Panc1 (cell line): ENCODE measurements at regions not wholly inside any gene's neighbourhood (a gene's known extent, or its start where the extent isn't known, plus 50 kb on each side); places are given as distances from the start of the nearest gene placed in this dataset.

Experiments
- ATAC-seq: fragments of 200-7000 bp; cut with Tn5 transposase; 2 replicates; pipeline ENCODE4 v1.9.1; 2020; ENCODE audit warnings: mild to moderate bottlenecking, moderate library complexity
- BruUV-seq: library from RNA; stranded (reverse); fragments of 400-500 nt; replicated peaks from 2 replicates; lab custom pipeline; 2021; lab: Mats Ljungman, UMichigan
- CTCF ChIA-PET: fragments of 300-600 bp; sonication (Branson Sonifier 250); formaldehyde crosslinking; loops from one replicate; lab custom pipeline; 2022; ENCODE audit warnings: antibody characterized with exemption; lab: Charles Lee
- POLR2A ChIA-PET: fragments of 300-600 bp; sonication (Branson Sonifier 250); formaldehyde crosslinking; loops from one replicate; lab custom pipeline; 2022; ENCODE audit warnings: antibody characterized with exemption; lab: Charles Lee
- DNase-seq: peaks from one replicate; pipeline ENCODE4 v3.0.0-alpha.2; 2010; ENCODE audit warnings: low read depth, low spot score
- H3K27ac ChIP-seq: 2 replicates; pipeline ENCODE4 v1.5.1; 2011; ENCODE audit warnings: mild to moderate bottlenecking, low read length, inconsistent platforms
- H3K27me3 ChIP-seq: fragments of 200-500 bp; sonication (Bioruptor generic); 2 replicates; pipeline ENCODE4 v1.6.0; 2014; ENCODE audit warnings: low read length, inconsistent platforms; ENCODE audit not compliant: control insufficient read depth, insufficient read depth
- H3K36me3 ChIP-seq: fragments of 200-500 bp; sonication (Bioruptor generic); 2 replicates; pipeline ENCODE4 v1.5.1; 2014; ENCODE audit warnings: inconsistent platforms, mild to moderate bottlenecking, low read length, moderate library complexity; ENCODE audit not compliant: control insufficient read depth, insufficient read depth
- H3K4me1 ChIP-seq: 2 replicates; pipeline ENCODE4 v1.5.1; 2011; ENCODE audit warnings: inconsistent platforms, mild to moderate bottlenecking, low read length, moderate library complexity; ENCODE audit not compliant: control insufficient read depth, insufficient read depth
- H3K4me3 ChIP-seq, 2 experiments: 2 replicates each; pipeline ENCODE4 v1.5.1; 2011 to 2012; ENCODE audit warnings: low read depth in 2 of 2, low read length in 2 of 2, mild to moderate bottlenecking in 2 of 2, inconsistent platforms in 1 of 2, moderate library complexity in 1 of 2
- H3K9me3 ChIP-seq: fragments of 200-500 bp; sonication (Bioruptor generic); 2 replicates; pipeline ENCODE4 v1.5.1; 2014; ENCODE audit warnings: low read depth, mild to moderate bottlenecking, inconsistent platforms, low read length, moderate library complexity; ENCODE audit not compliant: control insufficient read depth, insufficient read depth
- CTCF ChIP-seq: fragments of 450-650 bp; IDR thresholded peaks from 2 replicates; pipeline ENCODE4 v1.5.1; 2017; ENCODE audit warnings: mild to moderate bottlenecking
- POLR2AphosphoS5 ChIP-seq: IDR thresholded peaks from 2 replicates; pipeline ENCODE4 v1.6.1; 2012; ENCODE audit warnings: mild to moderate bottlenecking, low read depth, low read length, moderate library complexity
- SIN3A ChIP-seq: IDR thresholded peaks from 2 replicates; pipeline ENCODE4 v1.6.1; 2012; ENCODE audit warnings: low read depth, mild to moderate bottlenecking, low read length, moderate library complexity, borderline replicate concordance; ENCODE audit not compliant: insufficient read depth
- TCF7L2 ChIP-seq: IDR thresholded peaks from 2 replicates; pipeline ENCODE4 v1.6.1; 2011; ENCODE audit warnings: mild to moderate bottlenecking, low read depth, low read length, inconsistent platforms
- in situ Hi-C: cut with HindIII; loops from 2 replicates; pipeline ENCODE4 v1.10.0; 2016; ENCODE audit warnings: low sequenced_read_pairs, low pct_unique_long_range_greater_than_20kb
- intact Hi-C: fragments of 100-400 bp; cut with micrococcal nuclease; formaldehyde crosslinking; loops from one replicate; pipeline ENCODE4 v1.10.0; 2022; ENCODE audit not compliant: unreplicated experiment
- TF ChIP-seq, protein P1 (sequence below), 2 experiments: IDR thresholded peaks; 2 replicates each; pipeline ENCODE4 v1.6.1; 2011 to 2012; ENCODE audit warnings: low read depth in 2 of 2, control low read depth in 1 of 2, low read length in 1 of 2, mild to moderate bottlenecking in 1 of 2, moderate library complexity in 1 of 2; ENCODE audit not compliant: insufficient read depth in 1 of 2

DNA sequence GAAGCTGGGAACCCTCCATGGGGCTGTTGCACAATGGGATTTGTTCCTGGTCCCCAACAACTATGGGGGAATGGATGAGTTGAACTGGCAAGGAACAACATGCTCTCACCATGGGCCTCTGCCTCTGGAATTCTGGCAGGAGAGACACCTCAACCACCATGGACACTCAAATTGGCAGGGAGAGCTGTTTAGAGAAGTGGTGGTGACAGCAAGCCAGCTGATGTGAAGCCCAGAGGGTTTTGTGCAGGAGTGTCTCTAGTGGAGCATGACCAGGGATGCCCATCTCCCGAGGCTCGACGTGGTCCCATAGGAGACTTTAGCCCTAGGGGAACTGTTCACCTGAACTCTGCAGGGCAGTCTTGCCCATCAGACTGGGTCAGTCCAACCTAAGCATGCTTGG is 345.2 kb upstream of the CCDC196 start:
- H3K27me3 ChIP-seq = no peaks in the 10 kb centered on the region

GRCh38 chr14:66141733-66142132 is 344.4 kb upstream of the CCDC196 start:
- no peak overlapping the region for H3K4me3 ChIP-seq
- CTCF ChIA-PET = no interaction called here
- H3K9me3 ChIP-seq = no peaks in the 10 kb centered on the region
- ATAC-seq (no peak), DNase-seq (no peak)
- TF ChIP-seq CTCF (no peak), POLR2AphosphoS5 (no peak), TCF7L2 (no peak), SIN3A (no peak)
- TF ChIP-seq, protein P1, sequence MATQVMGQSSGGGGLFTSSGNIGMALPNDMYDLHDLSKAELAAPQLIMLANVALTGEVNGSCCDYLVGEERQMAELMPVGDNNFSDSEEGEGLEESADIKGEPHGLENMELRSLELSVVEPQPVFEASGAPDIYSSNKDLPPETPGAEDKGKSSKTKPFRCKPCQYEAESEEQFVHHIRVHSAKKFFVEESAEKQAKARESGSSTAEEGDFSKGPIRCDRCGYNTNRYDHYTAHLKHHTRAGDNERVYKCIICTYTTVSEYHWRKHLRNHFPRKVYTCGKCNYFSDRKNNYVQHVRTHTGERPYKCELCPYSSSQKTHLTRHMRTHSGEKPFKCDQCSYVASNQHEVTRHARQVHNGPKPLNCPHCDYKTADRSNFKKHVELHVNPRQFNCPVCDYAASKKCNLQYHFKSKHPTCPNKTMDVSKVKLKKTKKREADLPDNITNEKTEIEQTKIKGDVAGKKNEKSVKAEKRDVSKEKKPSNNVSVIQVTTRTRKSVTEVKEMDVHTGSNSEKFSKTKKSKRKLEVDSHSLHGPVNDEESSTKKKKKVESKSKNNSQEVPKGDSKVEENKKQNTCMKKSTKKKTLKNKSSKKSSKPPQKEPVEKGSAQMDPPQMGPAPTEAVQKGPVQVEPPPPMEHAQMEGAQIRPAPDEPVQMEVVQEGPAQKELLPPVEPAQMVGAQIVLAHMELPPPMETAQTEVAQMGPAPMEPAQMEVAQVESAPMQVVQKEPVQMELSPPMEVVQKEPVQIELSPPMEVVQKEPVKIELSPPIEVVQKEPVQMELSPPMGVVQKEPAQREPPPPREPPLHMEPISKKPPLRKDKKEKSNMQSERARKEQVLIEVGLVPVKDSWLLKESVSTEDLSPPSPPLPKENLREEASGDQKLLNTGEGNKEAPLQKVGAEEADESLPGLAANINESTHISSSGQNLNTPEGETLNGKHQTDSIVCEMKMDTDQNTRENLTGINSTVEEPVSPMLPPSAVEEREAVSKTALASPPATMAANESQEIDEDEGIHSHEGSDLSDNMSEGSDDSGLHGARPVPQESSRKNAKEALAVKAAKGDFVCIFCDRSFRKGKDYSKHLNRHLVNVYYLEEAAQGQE (IDR thresholded peaks at IDR 0.05; ENCODE audit: insufficient read depth in 1 of 2, low read depth in 2 of 2, low read length in 1 of 2) = no peak
- no peaks in the 10 kb centered on the region for H3K27me3 ChIP-seq
- H3K27ac ChIP-seq = no peak overlapping the region
- no TSS peak for BruUV-seq
- intact Hi-C loops (no loop called here), in situ Hi-C loops (no loop called here)
- POLR2A ChIA-PET = no interaction called here
- H3K4me1 ChIP-seq = no peaks in the 10 kb centered on the region
- no peaks in the 10 kb centered on the region for H3K36me3 ChIP-seq

More for the DNA sequence above, 345.2 kb upstream of the CCDC196 start:
- ATAC-seq (no peak), DNase-seq (no peak)
- intact Hi-C loops = no loop called here
- in situ Hi-C loops = no loop called here
- Histone ChIP-seq H3K27ac (no peak overlapping the region), H3K4me3 (no peak overlapping the region), H3K36me3 (no peaks in the 10 kb centered on the region), H3K9me3 (no peaks in the 10 kb centered on the region), H3K4me1 (no peaks in the 10 kb centered on the region)
- ChIA-PET POLR2A (no interaction called here), CTCF (no interaction called here)
- TF ChIP-seq TCF7L2 (no peak), SIN3A (no peak), POLR2AphosphoS5 (no peak), CTCF (no peak)
- TF ChIP-seq, protein P1 (IDR thresholded peaks at IDR 0.05; ENCODE audit: insufficient read depth in 1 of 2, low read depth in 2 of 2, low read length in 1 of 2) = no peak
- BruUV-seq = no TSS peak
